Stomach (tissue), 8 donors: ENCODE measurements at regions not wholly inside any gene's neighbourhood (a gene's known extent, or its start where the extent isn't known, plus 50 kb on each side); places are given as distances from the start of the nearest gene placed in this dataset.
A peak's percentile ranks its signal among the peaks of the same experiment; 100 is the strongest.

Experiments used
- DNase-seq, 2 donors: peaks; one replicate each; pipeline versions ENCODE4 v3.0.0 to v3.0.0-alpha.2; 2013 to 2019
- H3K27ac ChIP-seq, 5 donors: fragments of 200-600 bp in 4 of 5; sonication (generic) in 4 of 5; one replicate each; pipeline ENCODE4 v1.5.1; 2013 to 2019; ENCODE audit warnings: mild to moderate bottlenecking in 1 of 5, moderate library complexity in 1 of 5
- H3K27me3 ChIP-seq, 3 donors: fragments of 200-600 bp; sonication (generic); one replicate each; pipeline ENCODE4 v1.5.1; 2017 to 2019; ENCODE audit warnings: mixed run types in 1 of 3
- H3K36me3 ChIP-seq, 4 donors: fragments of 200-600 bp; sonication (generic); 1 replicate in 3 of 4; 2 replicates in 1 of 4; pipeline ENCODE4 v1.5.1; 2016 to 2019
- H3K4me1 ChIP-seq, 4 donors: fragments of 200-600 bp; sonication (generic); one replicate each; pipeline ENCODE4 v1.5.1; 2016 to 2019
- H3K4me3 ChIP-seq, 4 donors: fragments of 200-600 bp; sonication (generic) in 3 of 4; one replicate each; pipeline ENCODE4 v1.5.1; 2016 to 2019; ENCODE audit warnings: mild to moderate bottlenecking in 1 of 4
- H3K9me3 ChIP-seq, 4 donors: fragments of 200-600 bp; sonication (generic); one replicate each; pipeline ENCODE4 v1.5.1; 2016 to 2019
- EP300 ChIP-seq: sonication (generic); formaldehyde crosslinking; IDR thresholded peaks from one replicate; pipeline ENCODE4 v1.6.1; 2017; ENCODE audit warnings: antibody characterized with exemption
- POLR2A ChIP-seq, 4 donors: fragments of 450-650 bp; IDR thresholded peaks; one replicate each; pipeline ENCODE4 v1.6.1; 2016; ENCODE audit warnings: antibody characterized with exemption in 4 of 4, control low read depth in 2 of 4, mild to moderate bottlenecking in 1 of 4, moderate library complexity in 1 of 4
- POLR2AphosphoS5 ChIP-seq, 3 donors: sonication (generic); formaldehyde crosslinking; IDR thresholded peaks; one replicate each; pipeline ENCODE4 v1.6.1; 2016; ENCODE audit warnings: antibody characterized with exemption in 3 of 3
- WGBS, 5 donors: extraction: QIAGEN DNeasy Blood & Tissue Kit in 3 of 5; methylation state at CpG; one replicate each; pipeline versions ENCODE4 v1.1.5 to v1.1.7; 2013 to 2018; 5-methylcytosine and 5-hydroxymethylcytosine counted together
- intact Hi-C: fragments of 100-400 bp; cut with DNase I; formaldehyde crosslinking; loops from one replicate; pipeline ENCODE4 v1.15.1; 2023; ENCODE audit warnings: low total_unique reads
- TF ChIP-seq, protein P1 (sequence below), 7 experiments: fragments of 450-650 bp in 4 of 7; fragments of 200-600 bp in 3 of 7; sonication (generic) in 3 of 7; IDR thresholded peaks; one replicate each; pipeline ENCODE4 v1.5.1; 2016 to 2019; ENCODE audit warnings: antibody characterized with exemption in 7 of 7, control low read depth in 2 of 7, mild to moderate bottlenecking in 1 of 7
- donor health status: healthy with polysubstance abuse.
- donor health status: Bipolar disorder and iron deficiency.
- donor health status: healthy.

DNA sequence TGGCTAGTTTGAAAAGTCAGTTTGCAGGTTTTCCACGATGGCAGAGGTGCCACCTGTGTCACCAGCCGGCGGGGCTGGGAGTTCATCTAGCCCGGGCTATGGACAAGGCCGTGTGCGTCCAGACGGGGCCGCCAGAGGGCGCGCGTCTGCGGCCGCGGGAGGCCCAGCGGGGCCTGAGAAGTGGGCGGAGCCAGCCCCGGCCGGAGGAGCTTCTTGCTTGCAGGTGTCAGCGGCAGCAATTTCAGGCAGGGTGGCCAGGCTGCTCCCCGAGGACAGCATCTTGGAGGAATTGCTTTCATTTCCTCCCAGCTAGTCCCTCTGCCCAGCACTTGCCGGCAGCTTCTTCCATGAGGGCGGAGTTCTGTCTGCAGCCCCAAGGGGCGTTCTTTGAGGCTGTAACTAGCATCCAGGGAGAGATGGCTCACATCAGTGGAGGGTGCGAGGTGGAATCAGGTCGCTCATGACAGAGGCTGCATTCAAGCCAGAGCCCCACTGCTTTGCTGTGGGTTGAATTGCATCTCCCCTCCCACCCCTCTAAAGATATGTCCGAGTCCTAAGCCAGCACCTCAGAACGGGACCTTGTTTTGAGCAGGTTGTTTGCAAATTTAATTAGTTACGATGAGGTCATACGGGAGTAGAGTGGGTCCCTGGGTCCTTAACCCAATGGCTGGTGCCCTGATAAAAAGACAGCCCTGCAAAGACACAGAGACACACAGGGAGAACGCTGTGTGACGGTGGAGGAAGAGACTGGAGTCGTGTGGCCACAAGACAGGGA lies 85.9 kb upstream of the MKI67 start:
- no peaks in the 10 kb centered on the region for H3K9me3 ChIP-seq
- peak; percentile 91 to 96 for DNase-seq
- WGBS, 5 donors: 20 to 50% (median 22%) methylated on average over 12 to 32 of the region's 32 CpGs
- intact Hi-C loops: no loop called here
- H3K27me3 ChIP-seq: peaks cover 0 to 12% (median 0%) of the 10 kb centered on the region in 3 donors
- TF ChIP-seq EP300: no peak
- peak in 1 of 3 donors; percentile 24 for TF ChIP-seq POLR2AphosphoS5 (IDR thresholded peaks at IDR 0.05)
- TF ChIP-seq, protein P1, sequence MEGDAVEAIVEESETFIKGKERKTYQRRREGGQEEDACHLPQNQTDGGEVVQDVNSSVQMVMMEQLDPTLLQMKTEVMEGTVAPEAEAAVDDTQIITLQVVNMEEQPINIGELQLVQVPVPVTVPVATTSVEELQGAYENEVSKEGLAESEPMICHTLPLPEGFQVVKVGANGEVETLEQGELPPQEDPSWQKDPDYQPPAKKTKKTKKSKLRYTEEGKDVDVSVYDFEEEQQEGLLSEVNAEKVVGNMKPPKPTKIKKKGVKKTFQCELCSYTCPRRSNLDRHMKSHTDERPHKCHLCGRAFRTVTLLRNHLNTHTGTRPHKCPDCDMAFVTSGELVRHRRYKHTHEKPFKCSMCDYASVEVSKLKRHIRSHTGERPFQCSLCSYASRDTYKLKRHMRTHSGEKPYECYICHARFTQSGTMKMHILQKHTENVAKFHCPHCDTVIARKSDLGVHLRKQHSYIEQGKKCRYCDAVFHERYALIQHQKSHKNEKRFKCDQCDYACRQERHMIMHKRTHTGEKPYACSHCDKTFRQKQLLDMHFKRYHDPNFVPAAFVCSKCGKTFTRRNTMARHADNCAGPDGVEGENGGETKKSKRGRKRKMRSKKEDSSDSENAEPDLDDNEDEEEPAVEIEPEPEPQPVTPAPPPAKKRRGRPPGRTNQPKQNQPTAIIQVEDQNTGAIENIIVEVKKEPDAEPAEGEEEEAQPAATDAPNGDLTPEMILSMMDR (IDR thresholded peaks at IDR 0.05): peak in 5 of 7 experiments; percentile 47 to 92 (median 91)
- TF ChIP-seq POLR2A (IDR thresholded peaks at IDR 0.05): no peak
- peaks cover 4 to 27% (median 15%) of the 10 kb centered on the region in 4 donors for H3K4me1 ChIP-seq
- peak overlapping the region in 3 of 4 donors; percentile 25 to 36 (median 28) for H3K4me3 ChIP-seq
- H3K27ac ChIP-seq: no peak overlapping the region
- no peaks in the 10 kb centered on the region for H3K36me3 ChIP-seq

DNA sequence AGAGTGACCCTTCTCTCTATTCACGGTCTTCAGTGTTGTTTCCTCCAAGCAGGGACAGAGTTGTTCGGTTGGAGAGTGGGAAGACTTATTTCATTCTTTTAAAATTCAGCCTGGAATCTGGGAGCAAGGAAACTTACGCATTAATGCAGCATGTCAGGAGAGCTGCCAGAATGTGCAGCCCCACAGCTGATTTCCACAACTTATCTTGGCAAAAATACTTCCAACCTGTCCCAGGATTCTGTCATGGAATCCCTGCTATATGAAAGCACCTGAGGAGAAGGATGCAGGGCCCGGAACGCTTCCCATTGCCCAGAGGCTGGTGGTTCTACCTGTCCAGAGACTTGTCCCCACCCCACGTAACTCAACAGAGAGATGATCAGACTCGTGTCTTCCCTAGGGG lies 86.9 kb upstream of the MKI67 start:
- intact Hi-C loops: no loop called here

DNA sequence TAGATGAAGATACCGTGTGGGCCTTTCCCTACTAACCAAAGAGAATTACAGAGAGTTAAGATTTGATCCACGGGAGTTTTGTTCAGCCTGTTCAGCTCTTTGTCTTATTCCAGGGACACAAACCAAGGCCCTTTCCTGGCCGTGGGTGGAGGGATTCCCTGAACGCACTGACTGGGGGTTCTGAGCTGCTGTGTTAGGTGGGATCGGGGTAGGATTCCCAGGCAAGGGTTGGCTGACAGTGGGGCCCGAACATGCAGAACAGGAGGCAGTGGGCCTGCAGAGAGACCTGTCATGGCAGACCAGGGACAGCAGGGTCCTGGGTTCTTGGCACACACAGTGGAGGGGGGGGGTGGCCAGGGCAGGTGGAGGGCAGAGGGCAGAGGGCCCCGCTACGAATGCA lies 89.5 kb upstream of the MKI67 start:
- TF ChIP-seq POLR2AphosphoS5 (IDR thresholded peaks at IDR 0.05): no peak
- no peak for TF ChIP-seq EP300
- TF ChIP-seq, protein P1 (IDR thresholded peaks at IDR 0.05): no peak
- no peak for TF ChIP-seq POLR2A (IDR thresholded peaks at IDR 0.05)
- Histone ChIP-seq H3K4me1 (peaks cover 0 to 16% (median 4%) of the 10 kb centered on the region in 4 donors), H3K27ac (no peak overlapping the region), H3K4me3 (no peak overlapping the region), H3K9me3 (no peaks in the 10 kb centered on the region), H3K36me3 (no peaks in the 10 kb centered on the region), H3K27me3 (peaks cover 0 to 8% (median 0%) of the 10 kb centered on the region in 3 donors)
- intact Hi-C loops: no loop called here
- no peak for DNase-seq
- WGBS, 5 donors: 78 to 83% (median 82%) methylated on average over 8 of the region's 8 CpGs

More for the DNA sequence above, 86.9 kb upstream of the MKI67 start:
- WGBS, 5 donors: 75 to 83% (median 78%) methylated on average over 7 of the region's 7 CpGs
- Histone ChIP-seq H3K27me3 (peaks cover 0 to 8% (median 0%) of the 10 kb centered on the region in 3 donors), H3K4me3 (no peak overlapping the region), H3K4me1 (peaks cover 4 to 27% (median 15%) of the 10 kb centered on the region in 4 donors), H3K27ac (no peak overlapping the region), H3K9me3 (no peaks in the 10 kb centered on the region), H3K36me3 (no peaks in the 10 kb centered on the region)
- no peak for DNase-seq
- TF ChIP-seq, protein P1 (IDR thresholded peaks at IDR 0.05): no peak
- TF ChIP-seq POLR2AphosphoS5 (IDR thresholded peaks at IDR 0.05) (no peak), EP300 (no peak)

DNA sequence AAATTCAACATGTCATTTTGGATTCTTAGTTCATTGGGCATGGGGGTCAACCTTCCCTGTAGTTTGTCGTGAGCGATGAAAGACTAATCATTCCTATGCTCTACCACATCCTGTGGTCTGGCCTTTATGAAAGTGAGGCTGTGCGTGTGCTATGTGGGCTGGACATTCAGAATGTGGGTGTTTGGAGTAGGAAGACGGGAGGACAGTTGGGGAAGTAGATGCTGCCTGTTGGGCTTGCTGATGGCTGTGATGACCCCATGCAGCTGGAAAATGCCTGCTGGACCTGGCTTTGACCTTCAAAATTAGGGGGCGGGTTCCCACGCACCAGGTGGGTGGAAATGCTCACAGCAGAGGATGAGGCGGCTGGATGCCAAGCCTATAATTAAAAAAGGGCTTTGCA lies 90.9 kb upstream of the MKI67 start:
- no peaks in the 10 kb centered on the region for H3K9me3 ChIP-seq
- no peak for DNase-seq
- H3K4me1 ChIP-seq: peaks cover 0 to 2% (median under 1%) of the 10 kb centered on the region in 4 donors
- H3K27me3 ChIP-seq: peaks cover 0 to 15% (median 0%) of the 10 kb centered on the region in 3 donors
- H3K4me3 ChIP-seq: no peak overlapping the region
- no peak overlapping the region for H3K27ac ChIP-seq
- no peaks in the 10 kb centered on the region for H3K36me3 ChIP-seq
- intact Hi-C loops: no loop called here
- WGBS, 5 donors: 81 to 90% (median 85%) methylated on average over 7 of the region's 7 CpGs
- TF ChIP-seq POLR2AphosphoS5 (IDR thresholded peaks at IDR 0.05) (no peak), POLR2A (IDR thresholded peaks at IDR 0.05) (no peak), EP300 (no peak)
- TF ChIP-seq, protein P1 (IDR thresholded peaks at IDR 0.05): no peak
